ENCODE measurements at regions not wholly inside any gene's neighbourhood (a gene's known extent, or its start where the extent isn't known, plus 50 kb on each side); places are given as distances from the start of the nearest gene placed in this dataset.

GRCh38 chr9:135275163-135275562, 187.7 kb downstream of the OLFM1 start:
- Histone ChIP-seq H3K36me3 (ENCODE audit: control insufficient read depth, insufficient read depth, low read length) (no peaks in the 10 kb centered on the region), H3K4me3 (ENCODE audit: low read depth, low read length) (no peak overlapping the region), H3K4me1 (ENCODE audit: control insufficient read depth, insufficient read depth, low read length, poor library complexity, severe bottlenecking) (no peaks in the 10 kb centered on the region), H3K27me3 (ENCODE audit: control insufficient read depth, insufficient read depth, low read length) (no peaks in the 10 kb centered on the region), H3K9me3 (ENCODE audit: control insufficient read depth in 2 of 2, low read length in 2 of 2) (no peaks in the 10 kb centered on the region), H3K27ac (ENCODE audit: insufficient read depth, low read length, poor library complexity, severe bottlenecking) (no peak overlapping the region)
- Mint-ChIP-seq H3K9me3 (no peaks in the 10 kb centered on the region), H3K27me3 (peaks cover 8% of the 10 kb centered on the region), H3K36me3 (no peaks in the 10 kb centered on the region), H3K4me1 (no peaks in the 10 kb centered on the region), H3K27ac (no peak overlapping the region), H3K4me3 (no peak overlapping the region)
- DNase-seq (no peak), ATAC-seq (ENCODE audit: low read depth in 2 of 2) (no peak)

GRCh38 chr9:135275571-135276289, 188.3 kb downstream of the OLFM1 start:
- Mint-ChIP-seq H3K4me1 (no peaks in the 10 kb centered on the region), H3K4me3 (no peak overlapping the region), H3K27me3 (peaks cover 6% of the 10 kb centered on the region), H3K9me3 (no peaks in the 10 kb centered on the region), H3K36me3 (no peaks in the 10 kb centered on the region), H3K27ac (no peak overlapping the region)
- H3K27me3 ChIP-seq (ENCODE audit: control insufficient read depth, insufficient read depth, low read length) = no peaks in the 10 kb centered on the region
- DNase-seq (no peak), ATAC-seq (ENCODE audit: low read depth in 2 of 2) (no peak)
- no peak overlapping the region for H3K27ac ChIP-seq (ENCODE audit: insufficient read depth, low read length, poor library complexity, severe bottlenecking)
- no peaks in the 10 kb centered on the region for H3K36me3 ChIP-seq (ENCODE audit: control insufficient read depth, insufficient read depth, low read length)
- H3K4me1 ChIP-seq (ENCODE audit: control insufficient read depth, insufficient read depth, low read length, poor library complexity, severe bottlenecking) = no peaks in the 10 kb centered on the region
- no peak overlapping the region for H3K4me3 ChIP-seq (ENCODE audit: low read depth, low read length)
- no peaks in the 10 kb centered on the region for H3K9me3 ChIP-seq (ENCODE audit: control insufficient read depth in 2 of 2, low read length in 2 of 2)

GRCh38 chr9:135277219-135278201, 190.0 kb downstream of the OLFM1 start:
- Histone ChIP-seq H3K27me3 (ENCODE audit: control insufficient read depth, insufficient read depth, low read length) (no peaks in the 10 kb centered on the region), H3K4me1 (ENCODE audit: control insufficient read depth, insufficient read depth, low read length, poor library complexity, severe bottlenecking) (no peaks in the 10 kb centered on the region), H3K9me3 (ENCODE audit: control insufficient read depth in 2 of 2, low read length in 2 of 2) (no peaks in the 10 kb centered on the region), H3K4me3 (ENCODE audit: low read depth, low read length) (no peak overlapping the region), H3K27ac (ENCODE audit: insufficient read depth, low read length, poor library complexity, severe bottlenecking) (no peak overlapping the region), H3K36me3 (ENCODE audit: control insufficient read depth, insufficient read depth, low read length) (no peaks in the 10 kb centered on the region)
- H3K36me3 Mint-ChIP-seq = no peaks in the 10 kb centered on the region
- H3K4me3 Mint-ChIP-seq = no peak overlapping the region
- no peak for ATAC-seq (ENCODE audit: low read depth in 2 of 2)
- no peaks in the 10 kb centered on the region for H3K9me3 Mint-ChIP-seq
- H3K27ac Mint-ChIP-seq = no peak overlapping the region
- no peak for DNase-seq
- H3K27me3 Mint-ChIP-seq = peaks cover 4% of the 10 kb centered on the region
- no peaks in the 10 kb centered on the region for H3K4me1 Mint-ChIP-seq

DNA sequence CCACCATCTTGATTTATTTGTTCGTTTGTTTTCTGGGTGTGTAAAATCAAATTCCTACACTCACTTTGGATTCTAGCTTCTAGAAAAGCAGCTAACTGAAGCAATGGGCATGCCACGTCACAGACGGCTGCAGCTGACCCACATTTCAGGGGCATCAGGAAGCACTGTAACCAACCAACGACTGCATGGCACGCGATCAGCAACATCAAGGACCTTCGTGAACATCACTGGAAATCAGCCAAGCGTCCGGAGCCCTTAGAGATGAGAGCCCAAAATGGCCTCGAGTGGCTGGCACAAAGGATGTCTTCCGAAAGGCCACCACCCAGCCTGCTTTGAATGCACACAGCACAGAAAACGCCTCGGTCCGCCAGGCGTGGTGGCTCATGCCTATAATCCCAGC, 191.1 kb downstream of the OLFM1 start:
- ATAC-seq (ENCODE audit: low read depth in 2 of 2) = no peak
- no peak overlapping the region for H3K4me3 Mint-ChIP-seq
- no peak for DNase-seq
- H3K36me3 Mint-ChIP-seq = no peaks in the 10 kb centered on the region
- H3K27me3 Mint-ChIP-seq = peaks cover 4% of the 10 kb centered on the region
- no peaks in the 10 kb centered on the region for H3K27me3 ChIP-seq (ENCODE audit: control insufficient read depth, insufficient read depth, low read length)
- no peaks in the 10 kb centered on the region for H3K36me3 ChIP-seq (ENCODE audit: control insufficient read depth, insufficient read depth, low read length)
- no peaks in the 10 kb centered on the region for H3K4me1 Mint-ChIP-seq
- no peak overlapping the region for H3K27ac ChIP-seq (ENCODE audit: insufficient read depth, low read length, poor library complexity, severe bottlenecking)
- H3K9me3 ChIP-seq (ENCODE audit: control insufficient read depth in 2 of 2, low read length in 2 of 2) = no peaks in the 10 kb centered on the region
- no peaks in the 10 kb centered on the region for H3K9me3 Mint-ChIP-seq
- no peak overlapping the region for H3K4me3 ChIP-seq (ENCODE audit: low read depth, low read length)
- no peak overlapping the region for H3K27ac Mint-ChIP-seq
- no peaks in the 10 kb centered on the region for H3K4me1 ChIP-seq (ENCODE audit: control insufficient read depth, insufficient read depth, low read length, poor library complexity, severe bottlenecking)

DNA sequence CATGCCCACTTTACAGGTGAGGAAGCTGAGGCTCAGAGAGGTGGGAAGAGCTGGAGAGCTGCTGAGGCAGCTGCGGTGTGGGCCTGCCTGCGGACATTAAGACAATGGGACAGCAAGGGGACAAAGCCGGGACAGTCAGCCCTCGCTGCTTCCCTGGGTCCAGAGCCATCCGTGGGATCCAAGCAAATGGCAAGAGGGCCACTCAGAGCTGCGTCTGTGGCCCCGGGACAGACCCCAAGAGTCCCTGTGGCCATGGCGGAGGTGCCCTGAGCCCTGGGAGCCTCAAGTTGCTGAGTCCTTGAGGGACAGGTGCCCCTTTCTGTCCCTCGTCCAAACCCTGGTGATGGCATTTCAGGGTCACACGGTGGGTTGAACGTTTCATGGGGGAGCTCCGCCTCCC, 191.9 kb downstream of the OLFM1 start:
- H3K27me3 Mint-ChIP-seq = peaks cover 3% of the 10 kb centered on the region
- no peaks in the 10 kb centered on the region for H3K36me3 Mint-ChIP-seq
- H3K4me1 Mint-ChIP-seq = no peaks in the 10 kb centered on the region
- H3K27ac Mint-ChIP-seq = no peak overlapping the region
- no peaks in the 10 kb centered on the region for H3K27me3 ChIP-seq (ENCODE audit: control insufficient read depth, insufficient read depth, low read length)
- no peak for ATAC-seq (ENCODE audit: low read depth in 2 of 2)
- H3K27ac ChIP-seq (ENCODE audit: insufficient read depth, low read length, poor library complexity, severe bottlenecking) = no peak overlapping the region
- no peaks in the 10 kb centered on the region for H3K9me3 Mint-ChIP-seq
- H3K4me1 ChIP-seq (ENCODE audit: control insufficient read depth, insufficient read depth, low read length, poor library complexity, severe bottlenecking) = no peaks in the 10 kb centered on the region
- H3K36me3 ChIP-seq (ENCODE audit: control insufficient read depth, insufficient read depth, low read length) = no peaks in the 10 kb centered on the region
- H3K9me3 ChIP-seq (ENCODE audit: control insufficient read depth in 2 of 2, low read length in 2 of 2) = no peaks in the 10 kb centered on the region
- no peak overlapping the region for H3K4me3 ChIP-seq (ENCODE audit: low read depth, low read length)
- no peak overlapping the region for H3K4me3 Mint-ChIP-seq
- no peak for DNase-seq

- H3K27ac ChIP-seq (ENCODE audit: insufficient read depth, low read length, poor library complexity, severe bottlenecking) = no peak overlapping the region
- H3K4me1 ChIP-seq (ENCODE audit: control insufficient read depth, insufficient read depth, low read length, poor library complexity, severe bottlenecking) = no peaks in the 10 kb centered on the region
- Mint-ChIP-seq H3K27me3 (no peaks in the 10 kb centered on the region), H3K9me3 (no peaks in the 10 kb centered on the region), H3K36me3 (no peaks in the 10 kb centered on the region), H3K4me3 (no peak overlapping the region), H3K4me1 (no peaks in the 10 kb centered on the region), H3K27ac (no peak overlapping the region)
- H3K27me3 ChIP-seq (ENCODE audit: control insufficient read depth, insufficient read depth, low read length) = no peaks in the 10 kb centered on the region
- no peaks in the 10 kb centered on the region for H3K36me3 ChIP-seq (ENCODE audit: control insufficient read depth, insufficient read depth, low read length)
- ATAC-seq (ENCODE audit: low read depth in 2 of 2) (no peak), DNase-seq (no peak)
- H3K9me3 ChIP-seq (ENCODE audit: control insufficient read depth in 2 of 2, low read length in 2 of 2) = no peaks in the 10 kb centered on the region
- H3K4me3 ChIP-seq (ENCODE audit: low read depth, low read length) = no peak overlapping the region
These were observed 192.4 kb downstream of the OLFM1 start for GRCh38 chr9:135279834-135280393.

DNA sequence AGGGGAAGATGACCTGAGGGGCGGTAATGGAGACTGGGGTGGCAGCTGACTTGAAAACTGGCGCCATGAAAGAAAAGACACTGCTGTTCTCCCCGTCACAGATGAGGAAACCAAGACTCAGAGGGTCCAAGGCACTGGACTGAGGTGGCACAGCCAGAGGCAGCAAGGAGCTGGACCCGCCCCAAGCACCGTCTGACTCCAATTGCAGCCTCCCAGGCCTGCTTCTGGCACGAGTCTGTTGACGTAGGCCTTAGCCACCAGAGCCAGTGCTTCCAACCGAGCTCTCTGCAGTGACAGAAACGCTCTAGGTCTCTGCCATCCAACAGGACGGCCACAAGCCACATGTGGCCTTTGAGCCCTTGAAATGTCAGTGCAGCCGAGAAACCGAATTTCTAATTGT, 193.2 kb downstream of the OLFM1 start:
- H3K36me3 Mint-ChIP-seq = no peaks in the 10 kb centered on the region
- no peak for ATAC-seq (ENCODE audit: low read depth in 2 of 2)
- H3K27ac ChIP-seq (ENCODE audit: insufficient read depth, low read length, poor library complexity, severe bottlenecking) = no peak overlapping the region
- no peak overlapping the region for H3K27ac Mint-ChIP-seq
- H3K4me3 ChIP-seq (ENCODE audit: low read depth, low read length) = no peak overlapping the region
- H3K27me3 ChIP-seq (ENCODE audit: control insufficient read depth, insufficient read depth, low read length) = no peaks in the 10 kb centered on the region
- no peaks in the 10 kb centered on the region for H3K4me1 ChIP-seq (ENCODE audit: control insufficient read depth, insufficient read depth, low read length, poor library complexity, severe bottlenecking)
- no peaks in the 10 kb centered on the region for H3K9me3 Mint-ChIP-seq
- no peak overlapping the region for H3K4me3 Mint-ChIP-seq
- H3K9me3 ChIP-seq (ENCODE audit: control insufficient read depth in 2 of 2, low read length in 2 of 2) = no peaks in the 10 kb centered on the region
- no peaks in the 10 kb centered on the region for H3K4me1 Mint-ChIP-seq
- no peaks in the 10 kb centered on the region for H3K36me3 ChIP-seq (ENCODE audit: control insufficient read depth, insufficient read depth, low read length)
- DNase-seq = no peak
- H3K27me3 Mint-ChIP-seq = no peaks in the 10 kb centered on the region
